ENCODE measurements at regions not wholly inside any gene's neighbourhood (a gene's known extent, or its start where the extent isn't known, plus 50 kb on each side); places are given as distances from the start of the nearest gene placed in this dataset.

- Histone ChIP-seq H3K4me2 (ENCODE audit: control insufficient read depth, insufficient read depth) (no peak overlapping the region), H4K20me1 (ENCODE audit: control insufficient read depth, insufficient read depth) (no peaks in the 10 kb centered on the region), H3K79me2 (ENCODE audit: control insufficient read depth, insufficient read depth, low read length) (no peaks in the 10 kb centered on the region), H3K9ac (ENCODE audit: control insufficient read depth, insufficient read depth, low read length) (no peak overlapping the region), H3K4me3 (no peak overlapping the region), H2AFZ (ENCODE audit: control insufficient read depth, low read depth, low read length) (no peak overlapping the region), H3K9me3 (replicated peaks; ENCODE audit: control insufficient read depth, insufficient read depth, low read length) (no peaks in the 10 kb centered on the region), H3K36me3 (ENCODE audit: control insufficient read depth in 2 of 2, insufficient read depth in 2 of 2, low read length in 1 of 2) (no peaks in the 10 kb centered on the region), H3K27me3 (replicated peaks in 1 of 2; ENCODE audit: control insufficient read depth in 2 of 2, insufficient read depth in 2 of 2, low read length in 1 of 2) (no peaks in the 10 kb centered on the region), H3K4me1 (ENCODE audit: control insufficient read depth, insufficient read depth, low read length) (no peaks in the 10 kb centered on the region), H3K27ac (ENCODE audit: control insufficient read depth, insufficient read depth) (no peak overlapping the region)
- in situ Hi-C loops (cut with MboI) (no loop called here), intact Hi-C loops (cut with micrococcal nuclease; ENCODE audit: unreplicated experiment) (no loop called here)
- ATAC-seq = no peak
- CTCF ChIA-PET = no interaction called here
- no peak for TF ChIP-seq MYB (IDR thresholded peaks at IDR 0.05; ENCODE audit: borderline replicate concordance, low read depth, low read length)
- no peak for TF ChIP-seq NRF1 (conservative IDR thresholded peaks at IDR 0.05; ENCODE audit: low read depth, low read length)
- no peak for TF ChIP-seq YY1 (IDR thresholded peaks at IDR 0.05; ENCODE audit: low read depth, low read length)
- no peak for TF ChIP-seq RAD21 (IDR thresholded peaks at IDR 0.05; ENCODE audit: insufficient read depth, low read depth, low read length)
- TF ChIP-seq RBBP5 (conservative IDR thresholded peaks at IDR 0.05) = no peak
- TF ChIP-seq SUZ12 (IDR thresholded peaks at IDR 0.05; ENCODE audit: unreplicated experiment) = no peak
- no peak for TF ChIP-seq NBN (IDR thresholded peaks at IDR 0.05)
- no peak for TF ChIP-seq JUNB (IDR thresholded peaks at IDR 0.05)
- TF ChIP-seq ZNF217 (IDR thresholded peaks at IDR 0.05) = no peak
- no peak for TF ChIP-seq RCOR1 (conservative IDR thresholded peaks at IDR 0.05; ENCODE audit: low read depth, low read length)
- TF ChIP-seq SPI1 (IDR thresholded peaks at IDR 0.05; ENCODE audit: borderline replicate concordance, insufficient read depth, low read depth, low read length) = no peak
- no peak for TF ChIP-seq SREBF2 (IDR thresholded peaks at IDR 0.05; ENCODE audit: low read length)
- no peak for TF ChIP-seq PBX3 (IDR thresholded peaks at IDR 0.05; ENCODE audit: insufficient replicate concordance, low read depth, low read length)
- TF ChIP-seq ZBTB40 (IDR thresholded peaks at IDR 0.05; ENCODE audit: borderline replicate concordance) = no peak
- SMC1A ChIA-PET (ENCODE audit: uncharacterized antibody, unreplicated experiment) = interaction anchor here (0.8 kb wide), 1 partner anchor 9 kb away, joined by 3 read pairs; no protein-coding TSS in a partner anchor
- RAD21 ChIA-PET (ENCODE audit: unreplicated experiment) = no interaction called here
- no peak for FAIRE-seq
- no TSS peak for BruUV-seq (replicated peaks)
- 58% methylated on average over 1 of the region's 1 CpG for WGBS (ENCODE audit: insufficient coverage, insufficient replicate concordance, low lambda C conversion rate, missing lambda C conversion rate)
- DNase-seq (ENCODE audit: low read depth, low spot score) = no peak
- POLR2A ChIA-PET = no interaction called here
Measured at GRCh38 chrX:10971176-10971575, 140.0 kb upstream of the HCCS start.
